Lung microvascular endothelial cell (primary cell): ENCODE measurements at regions not wholly inside any gene's neighbourhood (a gene's known extent, or its start where the extent isn't known, plus 50 kb on each side); places are given as distances from the start of the nearest gene placed in this dataset.
"Not testable (repeated sequence)": the region's sequence is repeated elsewhere in the genome, so short reads cannot be mapped to it uniquely, and the experiment has no call there.

Experiments
- DNase-seq, 2 donors: peaks; one replicate each; pipeline versions ENCODE4 v3.0.0 to v3.0.0-alpha.2; 2010; ENCODE audit warnings: low read depth in 2 of 2

- DNase-seq, result no peak
These were observed 55.0 kb upstream of the PPP1R2C start for GRCh38 chrX:42832764-42833549.

GRCh38 chrX:42833550-42833940 lies 55.6 kb upstream of the PPP1R2C start:
- DNase-seq, result not testable (repeated sequence)

GRCh38 chrX:42837101-42837726 lies 59.3 kb upstream of the PPP1R2C start:
- no peak for DNase-seq

DNA sequence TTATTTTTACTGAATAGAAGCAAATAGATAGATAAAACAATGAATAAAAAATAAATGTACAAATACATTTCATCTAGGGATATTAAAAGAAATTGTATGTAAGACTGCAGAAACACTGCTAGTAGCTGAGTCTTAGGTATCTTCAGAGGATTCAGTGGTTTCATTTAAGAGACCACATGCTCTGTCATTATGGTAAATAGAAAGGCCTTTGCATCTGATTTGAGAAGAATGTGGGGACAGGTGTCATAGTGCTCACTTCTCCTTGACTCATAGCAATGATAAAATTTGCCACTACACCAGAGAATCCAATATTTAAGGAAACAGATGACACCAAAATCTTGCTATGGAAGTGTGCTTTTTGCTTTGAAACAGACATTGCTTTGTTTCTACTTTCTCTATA lies 59.8 kb upstream of the PPP1R2C start:
- DNase-seq, result no peak

DNA sequence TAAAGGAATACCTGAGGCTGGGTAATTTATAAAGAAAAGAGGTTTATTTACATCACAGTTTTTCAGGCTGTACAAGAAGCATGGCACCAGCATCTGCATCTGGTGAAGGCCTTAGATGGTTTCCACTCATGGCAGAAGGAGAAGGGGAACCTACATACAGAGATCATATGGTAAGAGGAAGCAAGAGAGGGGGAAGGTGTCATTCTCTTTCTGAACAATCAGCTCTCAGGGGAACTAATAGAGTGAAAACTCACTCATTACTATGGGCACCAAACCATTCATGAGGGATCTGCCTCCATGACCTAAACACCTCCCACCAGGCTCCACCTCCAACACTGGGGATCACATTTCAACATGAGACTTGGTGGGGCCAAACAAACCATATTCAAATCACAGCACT lies 61.7 kb upstream of the PPP1R2C start:
- no peak for DNase-seq

DNA sequence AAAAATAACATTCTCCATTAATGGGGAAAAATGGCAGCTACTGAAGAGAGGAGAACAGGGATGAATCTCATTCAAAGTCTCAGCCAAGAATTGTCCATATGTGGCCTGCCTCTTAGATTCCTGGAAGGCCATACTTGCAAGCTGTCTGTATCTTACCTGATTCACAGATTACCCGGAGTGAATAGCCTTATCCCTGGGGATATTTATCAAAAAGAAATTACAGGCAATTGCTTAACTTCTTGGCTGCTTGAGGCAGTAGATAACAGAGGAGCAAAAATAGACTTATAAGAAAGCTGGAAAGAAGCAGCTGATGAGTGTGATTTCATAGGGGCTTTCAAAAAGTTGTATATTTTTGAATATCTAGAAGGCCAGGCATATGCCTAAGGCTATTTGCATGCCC lies 68.8 kb upstream of the PPP1R2C start:
- DNase-seq, result no peak

GRCh38 chrX:42855259-42855658 lies 77.3 kb upstream of the PPP1R2C start:
- no peak for DNase-seq

- no peak for DNase-seq
These were observed 79.8 kb upstream of the PPP1R2C start for GRCh38 chrX:42857766-42858165.

DNA sequence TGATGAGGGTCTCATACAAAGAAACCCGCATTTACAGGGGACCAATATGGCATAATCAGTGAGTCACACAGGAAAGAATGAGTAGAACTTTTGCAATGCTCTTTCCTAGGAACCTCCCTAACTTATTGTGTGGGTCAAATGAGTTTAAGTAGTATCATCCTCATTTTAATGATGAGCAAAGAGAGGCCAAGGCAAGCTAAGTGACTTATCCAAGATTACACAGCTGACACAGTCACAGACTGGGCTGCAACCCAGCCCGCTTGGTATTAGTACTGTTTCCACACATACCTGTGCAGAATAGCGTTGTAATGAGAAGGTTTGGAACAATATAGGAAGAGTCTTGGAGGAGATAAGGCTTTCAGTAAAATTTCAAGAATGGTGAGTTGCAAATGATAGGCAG lies 91.0 kb upstream of the PPP1R2C start:
- no peak for DNase-seq

- DNase-seq, result no peak
These were observed 91.9 kb upstream of the PPP1R2C start for GRCh38 chrX:42869659-42870476.

DNA sequence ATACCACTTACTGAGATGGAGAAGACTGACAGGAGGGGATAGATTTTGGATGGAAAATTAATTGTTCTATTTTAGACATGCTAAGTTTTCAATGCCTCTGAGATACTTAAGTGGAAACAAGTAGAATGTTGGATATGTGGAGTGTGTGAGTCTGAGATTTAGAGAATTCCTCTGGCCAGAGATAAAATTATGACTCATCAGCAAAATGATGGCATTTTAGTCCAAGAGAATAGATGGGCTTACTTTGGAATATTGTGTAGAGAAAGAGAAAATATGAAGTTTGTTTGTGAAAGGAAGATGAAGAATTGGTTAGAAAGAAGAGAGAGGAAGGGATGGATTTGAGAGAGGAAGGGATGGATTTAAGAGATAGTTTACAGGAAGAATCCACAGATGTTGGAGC lies 108.6 kb upstream of the PPP1R2C start:
- no peak for DNase-seq

GRCh38 chrX:42900947-42901346 lies 123.0 kb upstream of the PPP1R2C start:
- no peak for DNase-seq

- no peak for DNase-seq
These were observed 124.5 kb upstream of the PPP1R2C start for GRCh38 chrX:42902513-42902912.

DNA sequence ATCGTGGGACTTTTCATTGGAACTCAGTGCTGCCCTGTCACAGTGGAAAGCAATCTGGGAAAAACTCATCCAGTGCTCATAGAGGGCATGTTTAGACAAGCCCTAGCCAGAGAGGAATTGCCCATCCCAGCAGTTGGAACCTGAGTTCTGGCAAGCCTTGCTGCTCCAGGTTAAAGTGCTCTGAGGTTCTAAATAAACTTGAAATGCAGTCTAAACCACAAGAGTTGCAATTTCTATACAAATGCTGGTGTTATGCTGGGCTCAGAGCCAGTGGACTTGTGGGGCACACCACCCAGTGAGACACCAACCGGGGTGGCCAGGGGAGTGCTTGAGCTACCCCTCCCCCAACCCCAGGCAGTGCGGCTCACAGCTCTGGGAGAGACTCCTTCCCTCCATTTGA lies 142.8 kb upstream of the PPP1R2C start:
- DNase-seq, result no peak

- no peak for DNase-seq
These were observed 152.1 kb upstream of the PPP1R2C start for GRCh38 chrX:42930071-42930470.

GRCh38 chrX:42930951-42931350 lies 153.0 kb upstream of the PPP1R2C start:
- DNase-seq, result no peak

GRCh38 chrX:42933187-42933586 lies 155.2 kb upstream of the PPP1R2C start:
- DNase-seq, result no peak

DNA sequence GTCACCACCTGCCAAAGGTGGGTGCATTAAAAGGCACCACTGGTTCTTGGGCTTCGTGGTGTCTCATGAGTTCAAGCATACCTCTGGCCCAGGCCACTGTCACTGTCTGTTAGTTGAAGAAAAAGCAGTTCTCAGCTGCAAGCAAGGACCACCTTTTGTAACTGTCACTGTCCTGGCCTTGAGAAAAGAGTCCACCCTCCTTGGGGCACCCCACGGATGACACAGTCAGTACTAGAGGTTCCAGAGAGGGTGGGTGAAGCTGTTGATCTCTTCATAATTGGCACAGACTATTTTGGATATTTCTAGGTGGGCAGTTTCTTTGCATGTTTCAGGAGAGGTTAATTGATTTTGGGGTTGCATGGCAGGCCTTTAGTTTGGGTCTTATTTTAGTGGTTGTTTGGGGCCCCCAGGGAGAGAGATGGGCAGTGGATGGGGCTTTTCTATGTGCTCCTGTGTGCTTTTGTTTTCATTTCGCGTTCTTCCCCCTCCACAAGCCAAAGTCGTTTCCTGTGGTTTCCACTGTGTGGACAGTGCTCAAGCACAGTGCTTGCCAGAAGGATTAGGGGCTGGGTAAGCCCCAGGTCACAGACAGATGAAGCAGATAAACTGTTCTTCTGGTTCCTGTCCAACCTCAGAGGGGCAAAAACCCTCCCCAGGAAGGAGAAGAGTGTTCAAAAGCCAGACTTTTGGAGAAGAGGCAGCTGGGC lies 156.2 kb upstream of the PPP1R2C start:
- DNase-seq, result no peak

DNA sequence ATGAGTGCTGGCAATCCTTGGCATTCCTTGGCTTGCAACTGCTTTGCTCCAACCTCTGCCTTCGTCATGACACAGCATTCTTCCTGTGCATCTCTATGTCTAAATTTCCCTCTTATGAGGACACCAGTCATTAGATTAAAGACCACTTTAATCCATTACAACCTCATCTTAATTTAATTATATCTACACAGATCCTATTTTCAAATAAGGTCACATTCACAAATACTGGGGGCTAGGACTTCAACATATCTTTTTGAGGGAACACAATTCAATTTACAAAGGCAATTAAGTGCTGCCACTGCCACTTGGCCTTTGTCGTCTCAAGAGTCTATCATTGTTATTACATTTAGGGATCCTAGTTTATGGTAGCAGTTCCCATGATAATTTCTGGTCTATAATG lies 163.7 kb upstream of the PPP1R2C start:
- no peak for DNase-seq

- DNase-seq, result no peak
These were observed 165.3 kb upstream of the PPP1R2C start for GRCh38 chrX:42943051-42943974.
